ENCODE measurements at regions not wholly inside any gene's neighbourhood (a gene's known extent, or its start where the extent isn't known, plus 50 kb on each side); places are given as distances from the start of the nearest gene placed in this dataset.
A peak's percentile ranks its signal among the peaks of the same experiment; 100 is the strongest.

GRCh38 chr17:33444731-33445130, 151.6 kb upstream of the ASIC2 start:
- DNase-seq (ENCODE audit: low read depth): no peak
- TF ChIP-seq CTCF (IDR thresholded peaks at IDR 0.05; ENCODE audit: low read depth, low read length, missing control alignments): no peak
- no peak overlapping the region for H3K4me3 ChIP-seq (ENCODE audit: low read depth, low read length)

- H3K4me3 ChIP-seq (ENCODE audit: low read depth, low read length): no peak overlapping the region
- no peak for TF ChIP-seq CTCF (IDR thresholded peaks at IDR 0.05; ENCODE audit: low read depth, low read length, missing control alignments)
- no peak for DNase-seq (ENCODE audit: low read depth)
These were observed 154.0 kb upstream of the ASIC2 start for GRCh38 chr17:33447090-33447489.

- no peak for DNase-seq (ENCODE audit: low read depth)
- TF ChIP-seq CTCF (IDR thresholded peaks at IDR 0.05; ENCODE audit: low read depth, low read length, missing control alignments): no peak
These were observed 158.1 kb upstream of the ASIC2 start for GRCh38 chr17:33451221-33451620.

GRCh38 chr17:33457477-33457876, 164.4 kb upstream of the ASIC2 start:
- H3K4me3 ChIP-seq (ENCODE audit: low read depth, low read length): no peak overlapping the region
- no peak for TF ChIP-seq CTCF (IDR thresholded peaks at IDR 0.05; ENCODE audit: low read depth, low read length, missing control alignments)
- DNase-seq (ENCODE audit: low read depth): no peak

More at GRCh38 chr17:33451221-33451620, 158.1 kb upstream of the ASIC2 start:
- H3K4me3 ChIP-seq (ENCODE audit: low read depth, low read length): no peak overlapping the region

GRCh38 chr17:33459078-33459940, 166.2 kb upstream of the ASIC2 start:
- peak; percentile 15 for DNase-seq (ENCODE audit: low read depth)
- peak overlapping the region; percentile 1; the same call in 1 of the 2 replicates for H3K4me3 ChIP-seq (ENCODE audit: low read depth, low read length)
- peak; percentile 30 for TF ChIP-seq CTCF (IDR thresholded peaks at IDR 0.05; ENCODE audit: low read depth, low read length, missing control alignments)

GRCh38 chr17:33460781-33461450, 167.8 kb upstream of the ASIC2 start:
- DNase-seq (ENCODE audit: low read depth): no peak
- no peak for TF ChIP-seq CTCF (IDR thresholded peaks at IDR 0.05; ENCODE audit: low read depth, low read length, missing control alignments)
- H3K4me3 ChIP-seq (ENCODE audit: low read depth, low read length): no peak overlapping the region

Data from GM12864 (cell line).